GM12891 (cell line): ENCODE measurements at regions not wholly inside any gene's neighbourhood (a gene's known extent, or its start where the extent isn't known, plus 50 kb on each side); places are given as distances from the start of the nearest gene placed in this dataset.

ENCODE experiments used
- POLR2A ChIP-seq: IDR thresholded peaks from 2 replicates; pipeline ENCODE4 v1.6.1; 2011; ENCODE audit warnings: low read depth, low read length, control low read depth
- POLR2AphosphoS5 ChIP-seq: IDR thresholded peaks from 2 replicates; pipeline ENCODE4 v1.6.1; 2011; ENCODE audit warnings: low read depth, low read length, control low read depth
- SPI1 ChIP-seq: IDR thresholded peaks from 2 replicates; pipeline ENCODE4 v1.6.1; 2011; ENCODE audit warnings: low read depth, low read length, control low read depth

- TF ChIP-seq POLR2AphosphoS5 (no peak), POLR2A (no peak), SPI1 (no peak)
Measured at GRCh38 chr6:164154588-164154987, 740.1 kb downstream of the QKI start.
